SKM-1 treated with dmso at 0.1 percent for 144 hours (cell line): ENCODE measurements at regions not wholly inside any gene's neighbourhood (a gene's known extent, or its start where the extent isn't known, plus 50 kb on each side); places are given as distances from the start of the nearest gene placed in this dataset.
"Not testable (repeated sequence)": the region's sequence is repeated elsewhere in the genome, so short reads cannot be mapped to it uniquely, and the experiment has no call there.

Source experiments
- DNase-seq: peaks from one replicate; lab custom pipeline; 2025; ENCODE audit not compliant: unreplicated experiment; lab: John Stamatoyannopoulos, UW

DNA sequence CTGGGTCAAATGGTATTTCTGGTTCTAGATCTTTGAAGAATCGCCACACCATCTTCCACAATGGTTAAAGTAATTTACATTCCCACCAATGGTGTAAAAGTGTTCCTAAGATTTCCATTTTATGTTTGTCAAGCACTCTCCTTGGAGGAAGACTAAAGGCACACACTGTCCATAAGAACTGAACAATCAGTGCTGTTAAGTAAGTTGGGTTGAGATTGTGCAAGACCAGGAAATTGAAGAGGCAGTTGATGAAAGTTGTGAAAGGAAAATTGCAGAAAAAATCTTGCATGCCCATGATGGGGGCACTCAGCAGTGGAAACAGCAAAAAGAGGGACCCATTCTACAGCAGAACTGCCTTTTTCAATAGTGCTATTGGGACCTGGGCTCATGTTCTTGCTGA, 323.6 kb downstream of the DLEU7 start:
- DNase-seq, result peak; percentile 18

GRCh38 chr13:50521006-50521830, 322.3 kb downstream of the DLEU7 start:
- DNase-seq, result no peak

DNA sequence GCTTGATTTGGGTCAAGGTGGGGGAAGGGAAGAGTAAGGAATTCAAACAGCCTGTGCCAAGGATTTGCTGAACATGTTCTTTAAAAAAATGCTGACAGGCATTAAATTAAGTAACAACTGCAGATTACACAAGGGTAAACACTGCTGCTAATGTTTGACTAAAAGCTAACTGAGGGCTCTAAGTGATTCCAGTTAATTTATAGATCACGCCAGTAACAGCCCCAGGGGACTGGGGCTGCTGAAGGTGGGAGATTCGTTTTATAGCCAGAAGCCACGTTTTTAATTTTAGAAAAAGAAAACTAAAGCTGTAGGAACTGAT, 321.7 kb downstream of the DLEU7 start:
- no peak for DNase-seq

- DNase-seq, result no peak
Measured at GRCh38 chr13:50522506-50522905, 321.0 kb downstream of the DLEU7 start.

- DNase-seq, result no peak
Measured at GRCh38 chr13:50523307-50523706, 320.2 kb downstream of the DLEU7 start.

GRCh38 chr13:50524560-50524959, 318.9 kb downstream of the DLEU7 start:
- no peak for DNase-seq

DNA sequence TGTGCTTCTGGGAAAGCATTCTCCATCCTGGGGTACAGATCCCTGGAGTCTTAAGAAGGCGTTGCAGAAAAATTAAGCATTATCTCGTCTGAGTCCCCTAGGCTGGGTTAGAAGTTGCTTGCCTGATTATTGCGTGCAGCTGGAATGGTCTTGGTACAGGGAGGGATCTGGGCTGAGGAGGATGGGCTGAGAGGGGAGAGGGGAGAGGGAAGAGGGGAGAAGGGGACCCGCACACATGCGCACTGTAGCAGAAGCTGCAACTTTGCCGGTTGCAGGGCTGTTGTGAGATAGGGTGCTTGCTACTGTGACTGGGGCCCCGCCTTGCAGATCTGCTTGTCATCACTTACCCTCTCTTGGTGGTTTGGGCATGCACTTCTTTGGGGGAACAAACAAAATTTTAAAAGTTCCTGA, 316.8 kb downstream of the DLEU7 start:
- DNase-seq, result no peak

GRCh38 chr13:50527188-50527587, 316.3 kb downstream of the DLEU7 start:
- DNase-seq, result no peak

DNA sequence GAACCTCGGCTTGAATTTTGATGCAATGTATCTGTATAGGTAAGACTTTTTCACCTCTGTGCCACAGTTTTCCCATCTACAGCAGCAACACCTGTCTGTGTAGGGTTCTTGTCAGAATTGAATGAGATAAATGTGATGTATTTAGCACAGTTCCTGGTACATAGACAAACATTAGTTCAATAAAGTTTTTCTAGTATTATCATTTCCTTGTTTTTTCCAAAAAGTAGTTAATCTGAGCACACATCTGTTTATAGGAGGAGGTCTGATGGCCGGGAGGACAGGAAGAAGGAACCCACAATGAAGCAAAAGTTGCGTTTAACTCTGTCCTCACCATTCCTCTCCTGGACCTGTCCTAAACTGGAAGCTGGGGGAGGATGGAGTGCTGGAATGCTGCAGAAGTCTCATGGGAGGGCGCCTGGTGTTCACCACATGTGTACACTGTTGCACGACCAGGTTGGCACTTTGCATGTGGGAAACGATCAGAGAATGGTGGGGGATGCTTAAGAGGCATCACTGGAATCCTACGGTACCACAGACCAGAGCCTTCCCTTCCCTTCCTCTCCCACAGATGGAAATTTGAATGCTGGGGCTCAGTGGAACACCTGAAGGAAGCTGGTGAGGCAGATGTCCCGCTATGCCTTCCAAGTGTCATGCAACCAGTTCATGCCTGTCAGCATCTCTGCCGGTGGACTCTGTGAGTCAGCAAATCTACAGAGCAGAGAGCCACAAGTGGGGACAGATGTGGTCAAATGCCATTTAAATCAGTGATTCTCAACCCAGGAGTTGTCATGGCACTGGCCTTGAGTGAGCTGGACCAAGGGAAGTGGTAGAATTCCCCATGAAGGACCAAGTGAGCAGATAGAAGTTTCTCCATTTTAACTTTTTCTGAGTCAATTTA, 315.6 kb downstream of the DLEU7 start:
- no peak for DNase-seq

DNA sequence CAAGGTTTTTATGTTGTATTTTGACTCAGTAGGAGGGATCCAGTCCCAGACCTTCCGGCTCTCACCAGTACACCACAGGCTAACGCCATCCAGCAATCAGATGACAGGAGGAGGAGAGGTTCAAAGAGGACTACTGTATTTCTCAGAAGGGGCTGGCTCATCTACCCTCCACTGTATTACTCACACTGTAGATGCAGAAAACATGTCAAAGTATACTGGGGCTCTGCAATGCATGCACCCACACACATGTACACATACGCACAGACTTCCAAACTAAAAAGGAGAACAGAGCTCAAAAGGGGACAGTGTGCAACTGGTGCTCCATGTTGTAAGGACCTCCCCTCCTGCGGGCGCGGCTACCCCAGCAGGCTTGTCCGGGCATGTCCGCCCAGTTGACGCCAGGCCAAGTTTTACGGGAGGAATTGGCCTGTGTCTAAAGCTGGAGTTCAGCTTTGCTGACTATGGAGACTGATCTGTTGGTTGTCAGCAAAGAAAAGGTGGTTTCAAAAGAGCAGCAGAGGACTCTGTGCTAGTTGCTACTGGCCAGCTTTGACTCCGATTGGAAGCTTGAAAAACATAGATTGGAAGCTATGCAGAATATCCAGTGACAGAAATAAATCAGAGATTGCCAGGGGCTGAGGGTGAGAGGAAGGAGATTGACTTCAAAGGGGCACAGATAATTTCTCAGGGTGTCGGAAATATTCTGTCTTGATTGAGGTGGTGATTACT, 314.2 kb downstream of the DLEU7 start:
- DNase-seq, result peak; percentile 87

DNA sequence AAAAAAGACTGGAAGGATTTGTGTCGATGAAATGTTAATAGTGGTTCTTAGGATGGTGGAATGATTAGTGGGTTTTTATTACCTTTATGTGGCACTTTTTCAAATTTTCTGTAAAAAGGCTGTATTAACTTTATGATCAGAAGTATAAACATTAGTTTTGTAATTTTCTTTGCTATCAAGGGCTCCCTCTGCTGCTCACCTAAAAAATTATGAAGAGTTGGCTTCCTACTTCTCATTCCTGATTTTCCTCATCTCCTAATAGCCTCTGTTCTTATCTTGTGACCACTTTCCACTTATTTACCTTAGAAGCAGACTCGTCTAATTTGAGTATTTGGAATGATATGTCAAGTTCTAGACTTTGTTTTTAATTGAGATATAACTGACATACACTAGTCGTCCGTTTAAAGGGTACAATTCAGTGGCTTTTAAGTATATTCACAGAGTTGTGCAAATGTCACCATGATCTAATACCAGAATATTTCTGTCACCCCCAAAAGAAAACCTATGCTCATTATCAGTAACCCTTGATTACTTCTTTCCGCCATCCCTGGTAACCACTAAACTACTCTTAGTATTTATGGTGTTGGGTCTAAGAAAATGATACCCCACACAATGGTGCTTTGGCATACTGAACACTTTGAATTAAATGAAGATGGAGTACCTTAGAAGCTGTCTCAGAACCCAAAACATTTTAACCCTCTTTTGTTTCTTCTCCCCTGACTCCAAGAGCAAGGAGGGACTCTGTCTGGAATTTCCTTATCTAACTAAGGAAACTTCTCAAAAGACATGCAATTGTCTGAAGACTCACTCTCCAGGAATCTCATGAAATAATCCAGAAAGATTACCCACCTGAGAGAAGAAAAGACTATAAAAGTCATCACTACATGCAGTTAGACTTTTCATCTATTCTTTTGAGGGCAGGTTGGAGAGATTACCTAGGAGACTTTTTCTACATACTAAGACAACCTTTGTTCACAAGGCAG, 311.3 kb downstream of the DLEU7 start:
- peak; percentile 34 for DNase-seq

GRCh38 chr13:50535050-50535449, 308.4 kb downstream of the DLEU7 start:
- no peak for DNase-seq

GRCh38 chr13:50537029-50537428, 306.5 kb downstream of the DLEU7 start:
- no peak for DNase-seq

- no peak for DNase-seq
Measured at GRCh38 chr13:50539791-50540530, 303.5 kb downstream of the DLEU7 start.

GRCh38 chr13:50543141-50543540, 300.4 kb downstream of the DLEU7 start:
- DNase-seq, result no peak

DNA sequence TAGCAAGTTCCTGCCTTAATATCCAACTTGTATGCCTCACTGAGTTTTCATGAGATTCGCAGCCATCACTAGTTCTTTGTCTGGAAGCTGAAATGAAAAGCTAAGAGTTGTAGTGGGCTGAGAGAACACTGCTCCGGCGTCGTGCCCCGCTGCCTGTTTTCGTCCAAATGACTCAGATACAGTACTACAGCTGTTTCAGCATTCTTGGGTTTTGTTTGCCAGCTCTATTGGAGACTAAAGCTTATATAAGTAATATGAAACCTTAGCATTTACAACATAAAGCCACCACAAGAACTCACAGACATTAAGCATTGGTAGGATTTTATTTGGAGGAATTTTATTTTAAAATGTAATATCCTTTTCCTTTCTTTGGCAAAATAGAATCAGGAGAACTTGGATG, 299.7 kb downstream of the DLEU7 start:
- DNase-seq, result no peak

DNA sequence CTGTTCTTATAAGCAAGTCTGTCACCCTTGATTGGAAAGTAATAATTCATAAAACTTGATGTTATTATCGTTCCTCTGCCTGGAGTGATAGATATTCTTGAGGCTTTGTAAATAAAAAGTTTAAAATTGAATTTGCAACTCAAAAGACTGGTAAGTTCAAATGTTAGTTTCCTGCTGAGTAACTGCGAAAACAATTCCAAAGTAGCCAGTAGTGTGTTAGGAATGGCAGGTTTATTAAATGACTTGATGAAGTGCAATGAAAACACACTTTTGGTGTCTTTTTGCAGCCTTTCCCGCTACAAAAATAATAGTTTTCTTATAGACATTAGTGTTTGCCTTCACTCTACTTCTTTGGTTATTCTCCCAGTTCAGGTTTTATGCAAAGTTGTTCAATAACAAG, 299.3 kb downstream of the DLEU7 start:
- no peak for DNase-seq

DNA sequence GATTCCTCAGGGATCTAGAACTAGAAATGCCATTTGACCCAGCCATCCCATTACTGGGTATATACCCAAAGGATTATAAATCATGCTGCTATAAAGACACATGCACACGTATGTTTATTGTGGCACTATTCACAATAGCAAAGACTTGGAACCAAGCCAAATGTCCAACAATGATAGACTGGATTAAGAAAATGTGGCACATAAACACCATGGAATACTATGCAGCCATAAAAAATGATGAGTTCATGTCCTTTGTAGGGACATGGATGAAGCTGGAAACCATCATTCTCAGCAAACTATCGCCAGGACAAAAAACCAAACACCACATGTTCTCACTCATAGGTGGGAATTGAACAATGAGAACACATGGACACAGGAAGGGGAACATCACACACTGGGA, 296.3 kb downstream of the DLEU7 start:
- DNase-seq, result not testable (repeated sequence)

DNA sequence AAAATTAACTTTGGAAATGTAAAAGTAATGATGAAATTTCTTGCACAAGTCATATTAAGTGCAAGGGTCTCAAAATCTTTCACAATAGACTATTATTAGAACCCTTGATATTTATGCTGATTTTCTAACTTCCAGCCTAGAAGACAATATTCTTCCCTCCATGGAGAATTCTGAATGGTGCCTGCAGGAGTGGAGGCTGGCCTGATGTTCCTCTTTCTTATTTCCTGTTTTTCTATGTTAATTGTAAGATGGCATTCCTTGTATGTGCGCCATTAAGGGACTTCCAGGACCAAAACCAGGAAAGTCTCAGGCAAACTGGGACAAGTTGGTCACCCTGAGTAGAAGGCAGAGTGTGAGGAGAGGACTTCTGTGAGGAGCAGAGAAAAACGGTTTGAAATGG, 294.9 kb downstream of the DLEU7 start:
- no peak for DNase-seq
